ENCODE measurements at regions not wholly inside any gene's neighbourhood (a gene's known extent, or its start where the extent isn't known, plus 50 kb on each side); places are given as distances from the start of the nearest gene placed in this dataset.

- TF ChIP-seq CTCF (IDR thresholded peaks at IDR 0.05) (no peak), POLR2A (IDR thresholded peaks at IDR 0.05) (no peak)
Observed at GRCh38 chr9:109556786-109557185, 58.7 kb upstream of the PTPN3 start.
